ENCODE measurements at regions not wholly inside any gene's neighbourhood (a gene's known extent, or its start where the extent isn't known, plus 50 kb on each side); places are given as distances from the start of the nearest gene placed in this dataset.

- no peaks in the 10 kb centered on the region for H3K27me3 ChIP-seq
- H3K27ac ChIP-seq = no peak overlapping the region
- TF ChIP-seq CTCF (IDR thresholded peaks at IDR 0.05) = no peak
- intact Hi-C loops (cut with DNase I) = no loop called here
- no peaks in the 10 kb centered on the region for H3K9me3 ChIP-seq
- DNase-seq = no peak
- H3K4me1 ChIP-seq = no peaks in the 10 kb centered on the region
- no peak for ATAC-seq
- H3K36me3 ChIP-seq = no peaks in the 10 kb centered on the region
- no peak overlapping the region for H3K4me3 ChIP-seq
Measured at GRCh38 chr5:112669328-112669963, 68.2 kb upstream of the APC start.

- intact Hi-C loops (cut with DNase I) = no loop called here
- no peak overlapping the region for H3K27ac ChIP-seq
- no peaks in the 10 kb centered on the region for H3K9me3 ChIP-seq
- H3K36me3 ChIP-seq = no peaks in the 10 kb centered on the region
- TF ChIP-seq CTCF (IDR thresholded peaks at IDR 0.05) = no peak
- H3K4me1 ChIP-seq = no peaks in the 10 kb centered on the region
- DNase-seq (no peak), ATAC-seq (no peak)
- H3K4me3 ChIP-seq = no peak overlapping the region
- H3K27me3 ChIP-seq = no peaks in the 10 kb centered on the region
Measured at GRCh38 chr5:112671687-112672086, 66.0 kb upstream of the APC start.

GRCh38 chr5:112681481-112681908, 56.2 kb upstream of the APC start:
- Histone ChIP-seq H3K36me3 (no peaks in the 10 kb centered on the region), H3K4me3 (no peak overlapping the region), H3K4me1 (no peaks in the 10 kb centered on the region), H3K27ac (no peak overlapping the region), H3K27me3 (no peaks in the 10 kb centered on the region), H3K9me3 (no peaks in the 10 kb centered on the region)
- intact Hi-C loops (cut with DNase I) = no loop called here
- no peak for DNase-seq
- no peak for TF ChIP-seq CTCF (IDR thresholded peaks at IDR 0.05)
- no peak for ATAC-seq

- intact Hi-C loops (cut with DNase I) = no loop called here
- no peak for ATAC-seq
- Histone ChIP-seq H3K4me3 (no peak overlapping the region), H3K4me1 (no peaks in the 10 kb centered on the region), H3K36me3 (no peaks in the 10 kb centered on the region), H3K27me3 (no peaks in the 10 kb centered on the region), H3K9me3 (no peaks in the 10 kb centered on the region), H3K27ac (no peak overlapping the region)
- no peak for TF ChIP-seq CTCF (IDR thresholded peaks at IDR 0.05)
- DNase-seq = no peak
Measured at GRCh38 chr5:112682621-112683061, 55.0 kb upstream of the APC start.

GRCh38 chr5:112684121-112684520, 53.6 kb upstream of the APC start:
- Histone ChIP-seq H3K27ac (no peak overlapping the region), H3K4me3 (no peak overlapping the region), H3K9me3 (no peaks in the 10 kb centered on the region), H3K4me1 (no peaks in the 10 kb centered on the region), H3K36me3 (no peaks in the 10 kb centered on the region), H3K27me3 (no peaks in the 10 kb centered on the region)
- ATAC-seq (no peak), DNase-seq (no peak)
- intact Hi-C loops (cut with DNase I) = no loop called here
- no peak for TF ChIP-seq CTCF (IDR thresholded peaks at IDR 0.05)

All from left lung (tissue), 4 donors.